SU-DHL-6 (cell line): ENCODE measurements at regions not wholly inside any gene's neighbourhood (a gene's known extent, or its start where the extent isn't known, plus 50 kb on each side); places are given as distances from the start of the nearest gene placed in this dataset.
"Not testable (repeated sequence)": the region's sequence is repeated elsewhere in the genome, so short reads cannot be mapped to it uniquely, and the experiment has no call there.

Experiments used
- CTCF ChIP-seq: fragments of 200-600 bp; sonication (generic); IDR thresholded peaks from one replicate; pipeline ENCODE4 v1.5.1; 2017; ENCODE audit warnings: antibody characterized with exemption, mild to moderate bottlenecking, low read length, moderate library complexity; ENCODE audit not compliant: insufficient read depth, poor library complexity, severe bottlenecking
- EZH2phosphoT487 ChIP-seq: fragments of 200-600 bp; sonication (generic), shearing (Covaris generic); conservative IDR thresholded peaks from 2 replicates; pipeline ENCODE4 v1.6.1; 2018; ENCODE audit warnings: mild to moderate bottlenecking, antibody characterized with exemption, low read length, moderate library complexity, mixed read lengths

- not testable (repeated sequence) for TF ChIP-seq CTCF, EZH2phosphoT487
Observed at GRCh38 chr10:42235736-42236135, 402.6 kb downstream of the ZNF33B start.
